ENCODE measurements at regions not wholly inside any gene's neighbourhood (a gene's known extent, or its start where the extent isn't known, plus 50 kb on each side); places are given as distances from the start of the nearest gene placed in this dataset.

DNA sequence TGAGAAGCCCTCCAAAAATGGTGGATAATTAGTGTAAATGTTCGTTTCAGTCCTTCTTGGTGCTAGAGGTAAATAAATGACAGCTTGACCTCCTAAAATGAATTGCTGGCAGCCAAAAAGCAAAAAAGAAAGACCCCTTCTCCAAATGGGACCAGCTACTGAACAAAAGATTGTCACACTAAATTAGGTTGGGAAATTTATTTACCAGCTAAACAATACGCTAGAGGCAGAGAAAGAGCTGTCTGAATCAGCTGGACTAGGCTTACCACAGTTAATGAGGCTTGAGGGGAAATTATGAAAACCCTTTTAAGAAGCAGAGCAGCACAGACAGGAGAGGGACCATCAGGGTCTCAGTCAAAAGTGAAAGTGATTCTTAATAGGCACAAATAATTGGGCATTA lies 498.9 kb downstream of the SUCLA2 start:
- no peak for DNase-seq

DNA sequence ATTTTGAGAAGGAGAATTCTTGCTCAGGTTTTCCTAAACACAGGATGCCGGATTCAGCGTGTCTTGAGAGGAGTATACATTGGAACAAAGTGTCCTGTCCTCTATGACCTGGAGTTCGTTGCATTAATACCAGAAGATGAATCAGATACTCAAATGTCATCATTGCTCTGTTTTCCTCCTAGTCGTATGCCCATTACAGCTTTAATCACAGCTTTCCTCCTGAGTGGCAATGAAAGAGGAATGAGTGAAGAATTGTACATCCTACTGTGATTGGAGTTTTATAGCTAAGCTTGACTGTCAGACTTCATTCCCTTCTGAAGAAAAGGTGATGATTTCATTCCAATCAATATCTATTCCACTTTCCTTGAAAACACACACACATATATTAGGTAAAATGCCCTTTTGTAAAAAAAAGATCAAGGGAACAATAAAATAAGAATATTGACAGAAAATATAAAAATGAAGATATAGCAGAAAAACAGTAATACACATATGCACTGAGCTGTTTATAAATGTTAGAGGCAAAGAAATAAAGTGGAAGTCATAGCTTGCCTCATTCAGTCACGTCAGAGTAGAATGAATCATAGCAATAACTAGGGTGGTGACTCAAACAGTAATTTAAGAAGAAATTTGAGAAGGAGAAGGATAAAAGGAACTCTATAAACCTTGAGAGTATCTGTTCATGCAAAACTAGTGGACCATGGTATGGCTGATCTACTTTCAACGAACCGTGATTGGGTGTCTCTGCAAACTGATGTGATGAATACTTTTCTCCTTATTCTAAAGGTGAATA lies 501.5 kb downstream of the SUCLA2 start:
- peak in 1 of 2 donors; percentile 5 for DNase-seq

DNA sequence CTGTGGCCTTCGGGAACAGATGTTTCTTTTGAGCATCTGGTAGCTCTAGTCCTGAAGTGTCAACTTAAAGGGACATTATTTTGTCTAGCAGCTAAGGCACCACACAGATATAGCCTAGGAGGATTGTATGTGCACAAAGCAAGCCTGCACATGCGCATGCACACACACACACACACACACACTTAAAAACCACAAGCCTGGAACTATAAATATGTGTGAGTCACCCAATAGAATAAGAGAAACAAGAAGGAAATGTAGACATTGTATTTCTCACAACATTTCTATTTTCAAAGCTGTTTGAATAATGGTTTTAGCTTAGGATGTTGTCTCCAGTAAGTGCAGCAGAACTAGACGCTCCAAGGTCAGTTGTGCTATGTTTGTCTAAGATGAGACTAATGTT lies 516.5 kb downstream of the SUCLA2 start:
- no peak for DNase-seq

- no peak for DNase-seq
Observed at GRCh38 chr13:47481536-47481935, 519.5 kb downstream of the SUCLA2 start.

DNA sequence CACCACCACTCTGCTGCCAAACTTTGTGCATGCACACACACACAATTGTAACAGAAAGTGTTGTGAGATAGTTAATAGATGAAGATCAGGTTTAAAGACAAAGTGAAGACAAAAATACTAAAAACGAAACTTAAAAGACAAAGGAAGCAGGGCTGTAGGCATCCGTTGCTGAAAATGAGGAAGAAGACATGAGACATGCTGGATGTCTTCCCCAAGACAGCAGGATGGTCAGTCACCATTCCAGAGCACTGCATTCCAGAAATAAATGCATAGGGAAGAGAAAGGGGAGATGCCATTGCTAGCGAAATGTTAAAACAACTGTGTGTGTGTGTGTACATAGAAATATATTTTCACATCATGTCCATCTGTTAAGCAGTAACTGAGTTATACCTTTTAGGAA lies 520.1 kb downstream of the SUCLA2 start:
- no peak for DNase-seq

DNA sequence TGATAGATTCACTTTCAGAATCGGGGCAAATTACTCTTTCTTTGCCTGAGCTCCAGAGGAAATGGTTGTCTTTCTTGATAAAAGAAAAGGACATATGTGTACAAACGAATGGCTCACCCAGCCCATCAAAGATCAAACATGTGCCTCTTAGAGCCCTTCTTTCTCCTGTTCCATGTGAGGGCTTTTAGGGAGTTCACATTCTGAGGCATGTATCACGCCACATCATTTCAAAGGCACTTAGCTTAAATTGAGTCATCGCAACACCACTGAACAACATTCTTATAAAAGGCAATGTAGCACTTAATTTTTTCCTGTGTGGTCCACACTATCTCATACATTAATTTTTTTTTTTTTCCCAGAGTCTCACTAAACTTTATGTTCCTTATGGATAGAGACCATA lies 521.0 kb downstream of the SUCLA2 start:
- DNase-seq = no peak

DNA sequence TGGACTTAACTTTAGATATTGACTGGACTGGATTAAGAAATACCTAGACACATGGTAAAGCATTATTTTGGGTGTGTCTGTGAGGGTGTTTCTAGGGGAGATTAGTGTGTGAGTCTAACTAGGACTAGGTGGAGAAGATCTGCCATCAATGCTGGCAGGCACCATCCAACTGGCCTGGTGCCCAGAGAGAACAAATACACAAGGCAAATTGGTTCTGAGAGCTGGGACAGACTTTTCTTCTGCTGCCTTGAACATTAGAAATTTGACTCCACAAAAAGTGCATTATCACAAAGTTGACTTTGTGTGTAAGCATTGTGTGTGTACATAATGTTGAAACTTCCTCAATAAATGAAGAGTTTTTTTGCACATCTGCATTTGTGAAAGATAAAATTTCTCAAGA lies 522.1 kb downstream of the SUCLA2 start:
- DNase-seq = no peak

DNA sequence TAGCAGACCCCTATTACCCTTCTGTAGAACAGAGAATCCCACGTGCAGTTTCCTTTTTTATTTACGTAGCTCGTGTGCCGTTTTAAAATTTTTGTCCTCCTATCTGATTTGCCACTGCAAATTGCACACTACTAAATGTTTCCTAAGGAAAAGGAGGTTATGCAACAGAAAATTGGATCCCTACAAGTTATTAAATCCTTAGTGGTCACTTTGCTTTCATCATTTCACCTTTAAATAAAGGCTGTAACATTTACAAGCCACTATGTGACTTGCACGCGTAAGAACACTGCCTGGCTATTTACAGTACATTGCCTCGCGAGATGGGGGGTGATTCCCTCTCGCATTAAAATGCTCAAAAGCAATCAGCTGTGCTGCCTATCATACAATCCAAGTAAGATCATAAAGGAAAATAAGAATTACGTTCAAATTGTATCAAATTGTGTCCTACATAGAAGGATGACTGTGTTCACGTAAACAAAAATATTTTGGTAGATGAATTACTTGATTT lies 525.6 kb downstream of the SUCLA2 start:
- no peak for DNase-seq

DNA sequence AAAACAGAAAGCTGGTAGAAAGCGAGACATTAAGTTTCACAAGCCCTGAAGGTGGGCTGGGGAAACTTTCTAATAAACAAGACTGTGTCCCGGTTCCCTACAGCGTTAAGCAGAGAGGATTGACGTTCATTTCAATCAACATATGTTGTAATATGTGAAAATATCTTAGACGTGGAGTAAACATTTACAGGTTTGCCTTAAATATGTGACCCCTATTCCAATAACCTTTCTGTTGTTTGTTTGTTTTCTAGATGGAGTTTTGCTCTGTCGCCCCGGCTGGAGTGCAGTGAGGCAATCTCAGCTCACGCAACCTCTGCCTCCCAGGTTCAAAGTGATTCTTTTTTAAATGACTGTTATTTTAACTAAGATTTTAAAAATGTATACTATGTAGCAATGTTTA lies 526.2 kb downstream of the SUCLA2 start:
- DNase-seq = no peak

GRCh38 chr13:47474326-47474725 lies 526.7 kb downstream of the SUCLA2 start:
- no peak for DNase-seq

- no peak for DNase-seq
Observed at GRCh38 chr13:47472516-47472915, 528.6 kb downstream of the SUCLA2 start.

DNA sequence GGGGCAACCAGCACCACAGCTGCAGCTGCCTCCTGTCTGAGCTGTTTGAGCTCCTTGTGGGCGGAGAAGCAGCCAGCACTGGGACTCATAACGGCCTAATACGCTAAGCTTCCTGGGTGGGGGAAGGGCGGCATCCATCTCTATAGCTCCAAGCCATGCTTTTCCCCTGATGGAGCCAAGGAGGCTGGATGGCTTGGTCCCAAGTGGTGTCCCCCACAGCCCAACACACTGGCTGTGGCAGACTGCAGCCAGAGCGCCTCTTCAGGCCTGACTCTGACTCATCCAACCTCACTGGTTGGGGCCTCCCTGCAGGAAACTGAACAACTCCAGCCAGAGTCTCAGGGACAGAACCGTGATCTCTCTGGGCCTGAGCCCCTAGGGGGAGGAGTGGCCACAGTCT lies 537.3 kb downstream of the SUCLA2 start:
- DNase-seq = no peak

DNA sequence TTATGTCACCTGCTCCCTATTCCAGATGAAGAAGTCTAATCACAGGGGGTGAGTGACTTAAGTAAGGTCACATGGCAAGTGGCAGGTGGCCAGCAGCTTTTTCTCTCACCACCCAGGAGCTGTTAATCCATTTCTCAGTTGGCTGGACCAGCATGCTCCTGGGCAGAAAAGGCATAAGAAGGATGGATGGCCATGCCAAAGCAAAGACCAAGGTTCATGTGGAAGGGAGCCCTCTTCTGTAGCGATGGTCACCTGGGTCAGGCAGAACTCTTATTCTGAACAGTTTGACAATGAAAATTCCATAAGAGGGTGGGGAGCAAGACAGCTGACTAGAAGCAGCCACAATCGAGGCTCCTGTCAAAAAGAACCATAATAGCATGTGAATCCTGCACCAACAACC lies 538.1 kb downstream of the SUCLA2 start:
- DNase-seq = no peak

DNA sequence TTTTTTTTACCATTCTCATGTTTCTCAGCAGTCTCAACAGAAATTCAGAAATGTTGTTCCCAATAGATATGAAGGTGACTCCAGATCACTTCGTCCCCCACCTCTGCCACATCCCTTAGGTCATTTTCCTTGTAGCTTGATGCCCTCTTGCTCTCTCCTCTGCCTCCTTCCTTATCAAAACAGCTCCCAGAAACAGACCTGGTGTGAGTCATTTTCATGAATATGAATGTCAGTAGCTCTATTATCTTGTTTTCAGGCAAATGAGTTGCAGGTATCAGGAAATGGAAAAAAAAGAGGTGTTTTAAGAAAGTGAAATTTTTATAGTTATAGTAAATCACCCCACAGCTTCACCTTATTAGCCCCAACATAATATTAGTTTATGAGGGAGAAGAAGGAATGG lies 539.3 kb downstream of the SUCLA2 start:
- no peak for DNase-seq

- no peak for DNase-seq
Observed at GRCh38 chr13:47459512-47459911, 541.6 kb downstream of the SUCLA2 start.

- DNase-seq = no peak
Observed at GRCh38 chr13:47457626-47458025, 543.4 kb downstream of the SUCLA2 start.

- no peak for DNase-seq
Observed at GRCh38 chr13:47455626-47456025, 545.4 kb downstream of the SUCLA2 start.

DNA sequence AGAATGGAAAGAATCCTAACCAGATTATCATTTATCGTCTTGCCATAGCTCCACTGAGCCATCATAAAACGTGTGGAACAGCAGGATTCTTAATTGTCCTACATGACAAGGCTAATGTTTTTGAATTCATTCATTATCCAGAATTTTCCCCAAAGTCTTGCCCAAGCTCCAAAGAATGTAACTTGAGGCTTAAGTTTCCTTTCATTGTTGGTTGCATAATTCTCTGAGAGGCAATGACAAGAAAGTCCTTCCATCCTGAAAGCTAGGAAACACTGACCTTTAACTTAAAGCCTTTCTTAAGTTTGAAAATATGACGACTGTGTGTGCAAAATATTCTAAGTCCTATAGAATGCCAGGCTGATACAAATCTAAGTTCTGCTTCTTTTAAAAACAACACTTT lies 546.1 kb downstream of the SUCLA2 start:
- no peak for DNase-seq

DNA sequence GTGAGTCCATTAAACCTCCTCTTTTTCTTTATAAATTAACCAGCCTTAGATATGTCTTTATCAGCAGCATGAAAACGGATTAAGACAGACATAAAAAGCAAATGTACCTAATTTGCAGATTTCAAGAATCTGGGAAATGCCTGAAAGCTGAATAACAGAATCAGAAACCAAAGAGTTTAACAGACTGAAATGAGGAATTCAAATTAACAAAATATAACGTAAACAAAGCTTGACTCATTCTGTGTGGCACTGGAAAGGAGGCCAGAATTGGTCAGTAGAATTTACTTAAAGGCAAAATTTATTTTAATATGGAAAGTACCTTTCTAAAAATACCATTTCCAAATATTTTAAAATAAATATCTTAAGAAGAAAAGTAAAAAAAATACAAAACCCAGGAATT lies 540.6 kb upstream of the HTR2A start:
- no peak for DNase-seq

DNA sequence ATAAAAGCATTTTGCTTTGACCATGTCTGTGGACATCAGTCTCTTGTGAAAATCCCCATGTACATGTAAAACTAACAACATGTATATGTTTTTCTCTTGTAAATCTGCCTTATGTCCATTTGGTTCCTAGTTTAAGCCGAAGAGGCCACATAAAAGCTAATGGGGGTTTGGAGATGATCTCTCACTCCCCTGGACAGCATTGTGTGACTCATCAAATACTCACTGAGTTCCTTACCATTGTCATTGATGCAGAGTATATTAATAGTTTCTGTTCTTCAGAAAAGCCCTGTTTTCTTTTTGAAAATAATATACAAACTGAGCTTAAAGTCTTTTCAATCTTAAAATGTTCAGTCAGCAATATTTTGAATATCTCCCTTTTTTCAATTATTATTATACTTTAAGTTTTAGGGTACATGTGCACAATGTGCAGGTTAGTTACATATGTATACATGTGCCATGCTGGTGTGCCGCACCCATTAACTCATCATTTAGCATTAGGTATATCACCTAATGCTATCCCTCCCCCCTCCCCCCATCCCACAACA lies 536.7 kb upstream of the HTR2A start:
- DNase-seq = no peak

DNA sequence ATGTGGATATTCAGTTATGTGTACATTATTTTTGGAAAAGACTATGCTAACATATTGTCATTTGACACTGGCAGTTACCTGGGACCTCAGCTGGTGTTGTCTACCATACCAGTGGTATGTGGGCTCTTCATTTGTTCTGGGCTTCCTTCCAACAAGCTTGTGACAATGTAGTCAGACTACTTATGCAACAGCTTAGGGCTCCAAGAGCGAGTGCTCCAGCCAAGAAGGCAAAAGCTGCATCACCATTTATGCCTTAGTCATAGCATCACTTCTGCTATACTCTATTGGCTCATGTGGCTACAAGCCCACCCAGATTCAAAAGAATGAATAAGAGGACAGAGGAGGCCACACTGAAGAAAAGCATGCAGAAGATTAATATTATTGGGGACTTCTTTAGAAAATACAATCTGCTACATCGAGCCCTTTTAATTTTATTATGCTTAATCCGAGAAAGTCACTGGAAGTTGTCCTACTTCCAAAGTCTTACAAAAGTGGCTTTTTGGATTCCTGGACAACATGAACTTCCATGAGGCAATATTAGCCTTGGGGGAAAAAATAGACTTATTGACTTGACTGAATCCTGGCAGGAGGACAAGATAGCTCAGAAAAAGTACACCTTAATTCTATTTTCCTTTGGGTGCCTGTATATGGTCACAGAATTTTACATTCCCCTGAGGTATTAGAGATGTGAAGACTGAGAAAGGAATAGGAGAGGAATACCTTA lies 529.4 kb upstream of the HTR2A start:
- DNase-seq = no peak

DNA sequence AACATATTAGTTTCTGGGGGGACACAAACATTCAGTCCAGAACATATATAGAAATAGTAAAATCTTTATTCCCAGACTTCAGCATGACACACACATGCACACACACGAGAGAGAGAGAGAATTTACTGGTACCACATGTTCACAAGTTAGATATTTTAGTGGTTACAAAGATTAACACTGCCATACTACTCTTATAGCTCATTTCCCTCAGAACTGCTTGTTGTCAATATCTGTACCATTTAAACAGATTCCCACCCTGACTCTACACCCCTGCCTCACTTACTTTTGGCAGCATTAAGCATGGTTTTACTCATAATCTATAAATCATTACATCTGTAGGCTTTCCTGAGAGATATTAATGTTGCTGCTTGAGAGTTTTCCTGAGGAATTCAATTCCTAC lies 524.7 kb upstream of the HTR2A start:
- DNase-seq = no peak

DNA sequence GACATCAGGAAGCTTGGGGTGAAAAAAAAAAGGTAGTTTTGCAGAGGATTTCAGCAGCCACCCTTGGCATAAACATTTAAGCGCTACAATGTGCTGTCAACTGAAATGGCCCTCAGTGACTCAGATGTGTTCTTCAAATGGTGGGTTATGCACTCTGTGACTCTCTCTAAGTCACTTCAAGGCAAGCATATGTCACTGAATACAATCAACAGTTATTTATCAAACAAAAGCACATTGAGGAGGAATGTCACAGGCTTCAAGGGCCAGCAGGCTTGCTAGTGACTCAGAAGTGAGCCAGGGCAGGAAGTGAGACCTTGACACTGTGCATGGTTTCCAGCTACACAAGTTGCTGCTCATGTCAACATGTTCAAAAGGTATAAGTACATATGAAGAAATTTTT lies 523.7 kb upstream of the HTR2A start:
- no peak for DNase-seq

GRCh38 chr13:47420020-47420419 lies 523.2 kb upstream of the HTR2A start:
- no peak for DNase-seq

Measured in CD4-positive, alpha-beta T cell treated with Interleukin-4 for 1 hour (primary cell).